HG03025 (cell line): ENCODE measurements at regions not wholly inside any gene's neighbourhood (a gene's known extent, or its start where the extent isn't known, plus 50 kb on each side); places are given as distances from the start of the nearest gene placed in this dataset.
"Not testable (repeated sequence)": the region's sequence is repeated elsewhere in the genome, so short reads cannot be mapped to it uniquely, and the experiment has no call there.

ENCODE experiments used
- ATAC-seq: cut with Tn5 transposase; IDR thresholded peaks from one replicate; pipeline ENCODE4 v1.9.1; 2021; ENCODE audit warnings: mild to moderate bottlenecking, moderate library complexity; ENCODE audit not compliant: unreplicated experiment, low FRiP score

- ATAC-seq, result no peak
Measured at GRCh38 chr4:28402751-28403150, 1542.1 kb downstream of the STIM2 start.

GRCh38 chr4:28421221-28421620 lies 1560.6 kb downstream of the STIM2 start:
- ATAC-seq, result no peak

- ATAC-seq, result no peak
Measured at GRCh38 chr4:28426251-28426650, 1565.6 kb downstream of the STIM2 start.

- no peak for ATAC-seq
Measured at GRCh38 chr4:28427306-28428085, 1566.9 kb downstream of the STIM2 start.

GRCh38 chr4:28432348-28433025 lies 1571.8 kb downstream of the STIM2 start:
- no peak for ATAC-seq

- no peak for ATAC-seq
Measured at GRCh38 chr4:28435314-28435713, 1574.7 kb downstream of the STIM2 start.

- no peak for ATAC-seq
Measured at GRCh38 chr4:28436191-28437080, 1575.8 kb downstream of the STIM2 start.

- no peak for ATAC-seq
Measured at GRCh38 chr4:28443371-28443770, 1582.7 kb downstream of the STIM2 start.

GRCh38 chr4:28443801-28444412 lies 1583.3 kb downstream of the STIM2 start:
- no peak for ATAC-seq

GRCh38 chr4:28444886-28445496 lies 1584.3 kb downstream of the STIM2 start:
- no peak for ATAC-seq

GRCh38 chr4:28449085-28449484 lies 1588.4 kb downstream of the STIM2 start:
- ATAC-seq, result no peak

- ATAC-seq, result no peak
Measured at GRCh38 chr4:28451346-28451745, 1590.7 kb downstream of the STIM2 start.

GRCh38 chr4:28462766-28463700 lies 1602.4 kb downstream of the STIM2 start:
- no peak for ATAC-seq

GRCh38 chr4:28464823-28465222 lies 1604.2 kb downstream of the STIM2 start:
- ATAC-seq, result no peak

- not testable (repeated sequence) for ATAC-seq
Measured at GRCh38 chr4:28466886-28467285, 1606.2 kb downstream of the STIM2 start.

GRCh38 chr4:28469387-28469786 lies 1608.7 kb downstream of the STIM2 start:
- ATAC-seq, result no peak

- ATAC-seq, result no peak
Measured at GRCh38 chr4:28469886-28470285, 1609.2 kb downstream of the STIM2 start.

GRCh38 chr4:28475381-28475780 lies 1614.7 kb downstream of the STIM2 start:
- ATAC-seq, result no peak

- no peak for ATAC-seq
Measured at GRCh38 chr4:28479666-28480065, 1619.0 kb downstream of the STIM2 start.
